Prostate gland (tissue), 2 donors: ENCODE measurements at regions not wholly inside any gene's neighbourhood (a gene's known extent, or its start where the extent isn't known, plus 50 kb on each side); places are given as distances from the start of the nearest gene placed in this dataset.

Source experiments
- POLR2A ChIP-seq: fragments of 450-650 bp; IDR thresholded peaks from one replicate; pipeline ENCODE4 v1.6.1; 2016; ENCODE audit warnings: antibody characterized with exemption, mild to moderate bottlenecking
- POLR2AphosphoS5 ChIP-seq: sonication (generic); formaldehyde crosslinking; IDR thresholded peaks from one replicate; pipeline ENCODE4 v1.6.1; 2017; ENCODE audit warnings: antibody characterized with exemption
- TF ChIP-seq, protein P1 (sequence below), 4 experiments: fragments of 200-600 bp in 2 of 4; fragments of 450-650 bp in 2 of 4; sonication (generic) in 2 of 4; IDR thresholded peaks; 1 replicate in 3 of 4; 2 replicates in 1 of 4; pipeline ENCODE4 v1.5.1; 2016 to 2019; ENCODE audit warnings: antibody characterized with exemption in 4 of 4, mild to moderate bottlenecking in 2 of 4, moderate library complexity in 2 of 4

DNA sequence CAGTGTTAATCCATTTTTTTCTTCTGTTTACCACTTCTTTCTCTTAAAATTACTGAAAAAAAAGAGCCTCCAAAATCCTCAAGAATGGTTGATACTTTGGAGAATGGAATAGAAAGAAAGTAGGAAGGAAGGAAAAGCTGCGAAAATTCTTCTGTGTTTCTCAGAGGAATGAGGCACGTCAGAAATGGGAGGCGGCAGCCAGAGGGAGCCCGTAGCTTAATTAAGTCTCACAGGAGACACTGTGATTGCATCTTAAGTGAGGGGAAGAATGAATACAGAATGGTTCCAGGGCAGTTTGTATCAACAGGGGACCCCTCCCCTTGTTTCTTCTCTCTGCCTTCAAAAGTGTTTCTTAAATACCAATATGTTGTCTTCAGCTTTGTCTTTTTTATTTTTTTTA is 1099.5 kb downstream of the PLA2G4A start:
- TF ChIP-seq POLR2A (no peak), POLR2AphosphoS5 (no peak)
- TF ChIP-seq, protein P1, sequence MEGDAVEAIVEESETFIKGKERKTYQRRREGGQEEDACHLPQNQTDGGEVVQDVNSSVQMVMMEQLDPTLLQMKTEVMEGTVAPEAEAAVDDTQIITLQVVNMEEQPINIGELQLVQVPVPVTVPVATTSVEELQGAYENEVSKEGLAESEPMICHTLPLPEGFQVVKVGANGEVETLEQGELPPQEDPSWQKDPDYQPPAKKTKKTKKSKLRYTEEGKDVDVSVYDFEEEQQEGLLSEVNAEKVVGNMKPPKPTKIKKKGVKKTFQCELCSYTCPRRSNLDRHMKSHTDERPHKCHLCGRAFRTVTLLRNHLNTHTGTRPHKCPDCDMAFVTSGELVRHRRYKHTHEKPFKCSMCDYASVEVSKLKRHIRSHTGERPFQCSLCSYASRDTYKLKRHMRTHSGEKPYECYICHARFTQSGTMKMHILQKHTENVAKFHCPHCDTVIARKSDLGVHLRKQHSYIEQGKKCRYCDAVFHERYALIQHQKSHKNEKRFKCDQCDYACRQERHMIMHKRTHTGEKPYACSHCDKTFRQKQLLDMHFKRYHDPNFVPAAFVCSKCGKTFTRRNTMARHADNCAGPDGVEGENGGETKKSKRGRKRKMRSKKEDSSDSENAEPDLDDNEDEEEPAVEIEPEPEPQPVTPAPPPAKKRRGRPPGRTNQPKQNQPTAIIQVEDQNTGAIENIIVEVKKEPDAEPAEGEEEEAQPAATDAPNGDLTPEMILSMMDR (IDR thresholded peaks at IDR 0.05): peak in 2 of 4 experiments; percentile 25 to 31
